ENCODE measurements at regions not wholly inside any gene's neighbourhood (a gene's known extent, or its start where the extent isn't known, plus 50 kb on each side); places are given as distances from the start of the nearest gene placed in this dataset.

DNA sequence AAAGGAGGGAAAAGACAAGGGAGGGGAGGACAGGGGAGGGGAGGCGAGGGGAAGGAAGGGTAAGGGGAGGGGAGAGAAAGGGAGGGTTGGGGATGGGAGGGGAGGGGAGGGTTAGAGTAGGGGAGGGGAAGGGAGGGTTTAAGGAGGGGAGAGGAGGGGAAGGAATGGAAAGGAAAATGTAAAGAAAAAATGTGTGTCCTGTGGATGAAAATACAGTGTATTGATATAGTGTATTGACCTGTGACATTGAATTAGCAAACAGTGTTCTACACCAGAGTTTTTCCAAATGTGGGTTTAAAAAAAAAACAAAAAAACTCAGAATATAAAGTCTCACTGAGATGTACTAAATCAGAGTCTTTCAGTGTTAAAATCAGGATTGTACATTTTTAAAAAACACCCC is 1279.8 kb upstream of the ADGRL2 start:
- Histone ChIP-seq H3K27ac (ENCODE audit: low read depth, low read length) (no peak overlapping the region), H3K4ac (replicated peaks; ENCODE audit: insufficient read length, low read depth, low read length) (no peak overlapping the region), H3K36me3 (ENCODE audit: control insufficient read depth in 2 of 4, insufficient read depth in 4 of 4, low read length in 3 of 4) (no peaks in the 10 kb centered on the region), H3K4me3 (ENCODE audit: extremely low read depth in 1 of 4, insufficient read depth in 2 of 4, low read depth in 3 of 4, low read length in 4 of 4) (no peak overlapping the region), H4K8ac (ENCODE audit: extremely low read depth, insufficient read depth, low read length) (no peak overlapping the region), H3K27me3 (replicated peaks in 1 of 4; ENCODE audit: control insufficient read depth in 3 of 4, extremely low read depth in 1 of 4, insufficient read depth in 3 of 4, low read length in 3 of 4) (peaks cover 0 to 2% (median 0%) of the 10 kb centered on the region in 4 experiments; a peak in 1 of 7 replicates), H3K23ac (ENCODE audit: insufficient read length) (no peak overlapping the region), H3K4me2 (ENCODE audit: insufficient read depth in 1 of 2, low read depth in 2 of 2, low read length in 2 of 2) (no peak overlapping the region), H2AK5ac (ENCODE audit: low read depth, low read length) (no peak overlapping the region), H3K79me1 (ENCODE audit: low read depth, low read length) (no peaks in the 10 kb centered on the region), H2BK120ac (replicated peaks; ENCODE audit: low read depth, low read length) (no peak overlapping the region), H3K56ac (replicated peaks; ENCODE audit: insufficient read length, low read depth, low read length) (no peak overlapping the region), H3K79me2 (ENCODE audit: control insufficient read depth in 1 of 2, insufficient read depth in 2 of 2, low read length in 2 of 2) (no peaks in the 10 kb centered on the region), H3K9ac (replicated peaks in 1 of 4; ENCODE audit: extremely low read depth in 1 of 4, low read depth in 3 of 4, low read length in 3 of 4) (no peak overlapping the region), H4K91ac (replicated peaks; ENCODE audit: insufficient read length, low read length) (no peak overlapping the region), H2BK12ac (ENCODE audit: low read depth, low read length) (no peak overlapping the region), H4K5ac (ENCODE audit: insufficient read length, low read depth, low read length) (no peak overlapping the region), H3K14ac (ENCODE audit: insufficient read length) (no peak overlapping the region), H4K20me1 (replicated peaks in 1 of 2; ENCODE audit: control insufficient read depth in 1 of 2, insufficient read depth in 2 of 2, low read length in 2 of 2) (no peaks in the 10 kb centered on the region), H3K18ac (ENCODE audit: extremely low read depth, low read length) (no peak overlapping the region), H2BK5ac (ENCODE audit: low read depth, low read length) (no peak overlapping the region), H3K4me1 (replicated peaks in 1 of 4; ENCODE audit: control insufficient read depth in 3 of 4, insufficient read depth in 4 of 4, low read length in 3 of 4) (no peaks in the 10 kb centered on the region), H3K23me2 (ENCODE audit: low read depth, low read length) (no peaks in the 10 kb centered on the region), H3K9me3 (ENCODE audit: insufficient read depth in 2 of 2, low read depth in 1 of 2, low read length in 1 of 2) (no peaks in the 10 kb centered on the region), H2BK20ac (ENCODE audit: low read length) (no peak overlapping the region), H2AFZ (ENCODE audit: low read length) (no peak overlapping the region), H2BK15ac (ENCODE audit: low read length) (no peak overlapping the region)
- CTCF ChIA-PET (ENCODE audit: partially characterized antibody), result interaction anchor here (0.6 kb wide), 1 partner anchor 304 kb away, joined by 3 read pairs; no protein-coding TSS in a partner anchor
- WGBS, 2 experiments (ENCODE audit: extremely low coverage in 1 of 2, insufficient coverage in 1 of 2, insufficient read length in 1 of 2, insufficient replicate concordance in 2 of 2, low coverage in 1 of 2, low lambda C conversion rate in 2 of 2, missing lambda C conversion rate in 1 of 2), result 20% methylated on average over 1 of the region's 1 CpG; no CpG with 5 or more reads in 1 of the 2 experiments
- FAIRE-seq (no peak), DNase-seq (ENCODE audit: low read depth in 1 of 2, low spot score in 2 of 2) (no peak)
- POLR2A ChIA-PET (ENCODE audit: partially characterized antibody), result no interaction called here
- no peak for TF ChIP-seq CHD1 (IDR thresholded peaks at IDR 0.05; ENCODE audit: low read depth, low read length)
- no peak for TF ChIP-seq GABPA (IDR thresholded peaks at IDR 0.05; ENCODE audit: borderline replicate concordance, insufficient read depth, low read length)
- TF ChIP-seq ZNF274 (IDR thresholded peaks at IDR 0.05; ENCODE audit: borderline replicate concordance, extremely low read depth, low read length), result no peak
- no peak for TF ChIP-seq POU5F1 (IDR thresholded peaks at IDR 0.05; ENCODE audit: low read depth, low read length)
- TF ChIP-seq PHF8 (conservative IDR thresholded peaks at IDR 0.05; ENCODE audit: low read depth, low read length), result no peak
- TF ChIP-seq POLR2A (IDR thresholded peaks at IDR 0.05; ENCODE audit: control extremely low read depth in 1 of 2, low read depth in 2 of 2, low read length in 2 of 2), result no peak
- no peak for TF ChIP-seq NRF1 (IDR thresholded peaks at IDR 0.05; ENCODE audit: low read depth, low read length)
- TF ChIP-seq KDM5A (IDR thresholded peaks at IDR 0.05; ENCODE audit: low read length), result no peak
- no peak for TF ChIP-seq SIN3A (conservative IDR thresholded peaks at IDR 0.05 in 1 of 2, IDR thresholded peaks at IDR 0.05 in 1 of 2; ENCODE audit: low read depth in 1 of 2, low read length in 2 of 2)
- TF ChIP-seq, protein P1, sequence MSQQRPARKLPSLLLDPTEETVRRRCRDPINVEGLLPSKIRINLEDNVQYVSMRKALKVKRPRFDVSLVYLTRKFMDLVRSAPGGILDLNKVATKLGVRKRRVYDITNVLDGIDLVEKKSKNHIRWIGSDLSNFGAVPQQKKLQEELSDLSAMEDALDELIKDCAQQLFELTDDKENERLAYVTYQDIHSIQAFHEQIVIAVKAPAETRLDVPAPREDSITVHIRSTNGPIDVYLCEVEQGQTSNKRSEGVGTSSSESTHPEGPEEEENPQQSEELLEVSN (IDR thresholded peaks at IDR 0.05), result no peak
- no peak for TF ChIP-seq CTBP2 (IDR thresholded peaks at IDR 0.05; ENCODE audit: borderline replicate concordance, insufficient read depth, insufficient read length, low read length)
- TF ChIP-seq BCL11A (IDR thresholded peaks at IDR 0.05; ENCODE audit: low read depth in 2 of 2, low read length in 2 of 2), result no peak
- no peak for TF ChIP-seq SP4 (IDR thresholded peaks at IDR 0.05; ENCODE audit: low read length)
- no peak for TF ChIP-seq TCF12 (IDR thresholded peaks at IDR 0.05; ENCODE audit: low read depth, low read length)

Measured in H1 (cell line).